Psoas muscle (tissue), 7 donors: ENCODE measurements at regions not wholly inside any gene's neighbourhood (a gene's known extent, or its start where the extent isn't known, plus 50 kb on each side); places are given as distances from the start of the nearest gene placed in this dataset.
A peak's percentile ranks its signal among the peaks of the same experiment; 100 is the strongest.

Source experiments
- ATAC-seq, 4 donors: fragments of 200-7000 bp; cut with Tn5 transposase; one replicate each; pipeline ENCODE4 v1.9.1; 2020; ENCODE audit warnings: moderate library complexity in 3 of 4, mild to moderate bottlenecking in 2 of 4
- DNase-seq, 2 donors: peaks; one replicate each; pipeline ENCODE4 v3.0.0-alpha.2; 2020
- H3K27ac ChIP-seq: fragments of 200-600 bp; one replicate; pipeline ENCODE4 v1.8.0; 2022
- H3K27me3 ChIP-seq, 3 donors: fragments of 200-600 bp in 1 of 3; one replicate each; pipeline versions ENCODE4 v1.6.1 to v1.8.0; 2013 to 2022; ENCODE audit warnings: low read length in 2 of 3, mild to moderate bottlenecking in 2 of 3, moderate library complexity in 1 of 3; ENCODE audit not compliant: insufficient read depth in 3 of 3
- H3K36me3 ChIP-seq, 2 donors: fragments of 200-600 bp in 1 of 2; one replicate each; pipeline versions ENCODE4 v1.6.1 to v1.8.0; 2013 to 2022; ENCODE audit warnings: low read depth in 1 of 2, mild to moderate bottlenecking in 1 of 2, moderate library complexity in 1 of 2; ENCODE audit not compliant: insufficient read depth in 1 of 2
- H3K4me1 ChIP-seq: fragments of 200-600 bp; one replicate; pipeline ENCODE4 v1.8.0; 2022
- H3K4me3 ChIP-seq: fragments of 200-600 bp; one replicate; pipeline ENCODE4 v1.8.0; 2022; ENCODE audit warnings: mild to moderate bottlenecking
- H3K9me3 ChIP-seq: fragments of 200-600 bp; one replicate; pipeline ENCODE4 v1.8.0; 2022
- WGBS, 3 donors: extraction: QIAGEN DNeasy Blood & Tissue Kit; methylation state at CpG; one replicate each; pipeline versions ENCODE4 v1.1.6 to v1.1.7; 2013; 5-methylcytosine and 5-hydroxymethylcytosine counted together
- intact Hi-C, 2 donors: fragments of 100-400 bp; cut with DNase I; formaldehyde crosslinking; loops; one replicate each; pipeline versions ENCODE4 v1.11.0 to v1.14.2; 2022
- TF ChIP-seq, protein P1 (sequence below): fragments of 200-600 bp; IDR thresholded peaks from one replicate; pipeline ENCODE4 v1.8.0; 2022; ENCODE audit warnings: antibody characterized with exemption
- donor health status: healthy with polysubstance abuse.
- donor health status: DM: no; HTN: no; CAD: no; lungs with moderate emphysema.
- donor health status: Bipolar disorder and iron deficiency.
- donor health status: healthy.
- donor health status: DM: yes; HTN: yes; CAD: no.
- donor health status: DM: no; HTN: no; CAD: no.
- donor health status: DM: yes; HTN: yes; CAD: no.

DNA sequence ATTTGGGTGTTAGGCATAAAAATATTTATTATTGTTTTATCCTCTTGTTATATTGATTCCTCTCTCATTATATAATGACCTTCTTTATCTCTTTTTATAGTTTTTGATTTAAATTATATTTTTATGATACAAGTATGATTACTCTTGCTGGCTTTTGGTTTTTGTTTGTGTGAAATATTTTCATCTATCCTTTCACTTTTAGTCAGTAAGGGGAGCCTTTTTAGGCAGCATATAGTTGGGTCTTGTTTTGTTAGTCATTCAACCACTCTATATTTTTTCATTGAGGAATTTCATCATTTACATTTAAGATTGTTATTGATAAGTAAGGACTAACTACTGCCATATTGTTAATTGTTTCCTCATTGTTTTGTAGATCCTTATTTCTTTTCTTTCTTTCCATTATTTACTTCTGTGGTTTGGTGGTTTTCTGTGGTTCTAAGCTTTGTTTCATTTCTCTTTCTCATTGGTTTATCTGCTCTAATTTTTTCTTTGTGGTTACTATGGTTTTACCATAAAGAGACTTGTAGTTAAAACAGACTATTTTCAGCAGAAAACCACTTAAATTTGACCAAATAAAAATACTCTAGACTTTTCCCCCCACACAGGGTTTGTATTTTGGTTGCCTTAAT lies 593.1 kb downstream of the NUF2 start:
- intact Hi-C loops, result no loop called here
- H3K4me1 ChIP-seq, result no peaks in the 10 kb centered on the region
- H3K9me3 ChIP-seq, result no peaks in the 10 kb centered on the region
- no peaks in the 10 kb centered on the region for H3K27me3 ChIP-seq
- no peak for ATAC-seq
- DNase-seq, result no peak
- no peak overlapping the region for H3K4me3 ChIP-seq
- H3K27ac ChIP-seq, result no peak overlapping the region
- TF ChIP-seq, protein P1, sequence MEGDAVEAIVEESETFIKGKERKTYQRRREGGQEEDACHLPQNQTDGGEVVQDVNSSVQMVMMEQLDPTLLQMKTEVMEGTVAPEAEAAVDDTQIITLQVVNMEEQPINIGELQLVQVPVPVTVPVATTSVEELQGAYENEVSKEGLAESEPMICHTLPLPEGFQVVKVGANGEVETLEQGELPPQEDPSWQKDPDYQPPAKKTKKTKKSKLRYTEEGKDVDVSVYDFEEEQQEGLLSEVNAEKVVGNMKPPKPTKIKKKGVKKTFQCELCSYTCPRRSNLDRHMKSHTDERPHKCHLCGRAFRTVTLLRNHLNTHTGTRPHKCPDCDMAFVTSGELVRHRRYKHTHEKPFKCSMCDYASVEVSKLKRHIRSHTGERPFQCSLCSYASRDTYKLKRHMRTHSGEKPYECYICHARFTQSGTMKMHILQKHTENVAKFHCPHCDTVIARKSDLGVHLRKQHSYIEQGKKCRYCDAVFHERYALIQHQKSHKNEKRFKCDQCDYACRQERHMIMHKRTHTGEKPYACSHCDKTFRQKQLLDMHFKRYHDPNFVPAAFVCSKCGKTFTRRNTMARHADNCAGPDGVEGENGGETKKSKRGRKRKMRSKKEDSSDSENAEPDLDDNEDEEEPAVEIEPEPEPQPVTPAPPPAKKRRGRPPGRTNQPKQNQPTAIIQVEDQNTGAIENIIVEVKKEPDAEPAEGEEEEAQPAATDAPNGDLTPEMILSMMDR, result no peak
- H3K36me3 ChIP-seq, result no peaks in the 10 kb centered on the region

DNA sequence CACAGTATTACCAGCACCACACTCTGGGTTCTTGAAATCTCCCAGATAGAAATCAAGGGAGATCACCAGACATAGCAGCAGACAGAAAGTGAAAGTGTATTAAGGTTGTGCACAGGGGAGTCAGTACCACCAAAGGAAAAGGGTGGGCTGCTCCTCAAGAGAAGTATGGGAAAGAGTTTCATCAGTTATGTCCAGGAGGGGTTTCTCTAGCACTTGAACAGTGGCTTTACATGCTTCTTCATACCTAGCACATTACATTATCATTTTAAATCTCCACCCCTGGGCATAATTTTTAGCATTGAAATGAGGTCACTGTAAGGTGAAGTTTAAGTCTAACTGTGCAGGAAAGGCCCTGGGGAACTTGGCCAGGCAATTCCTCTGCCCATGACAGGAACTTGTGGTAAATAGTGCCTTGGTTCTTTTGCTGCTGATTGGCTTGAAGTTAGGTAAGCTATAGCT lies 601.0 kb downstream of the NUF2 start:
- Histone ChIP-seq H3K27me3 (no peaks in the 10 kb centered on the region), H3K27ac (no peak overlapping the region), H3K4me3 (no peak overlapping the region), H3K9me3 (no peaks in the 10 kb centered on the region), H3K4me1 (no peaks in the 10 kb centered on the region), H3K36me3 (no peaks in the 10 kb centered on the region)
- DNase-seq, result no peak
- TF ChIP-seq, protein P1, result no peak
- intact Hi-C loops, result no loop called here
- peak in 1 of 4 donors; percentile 27 for ATAC-seq

DNA sequence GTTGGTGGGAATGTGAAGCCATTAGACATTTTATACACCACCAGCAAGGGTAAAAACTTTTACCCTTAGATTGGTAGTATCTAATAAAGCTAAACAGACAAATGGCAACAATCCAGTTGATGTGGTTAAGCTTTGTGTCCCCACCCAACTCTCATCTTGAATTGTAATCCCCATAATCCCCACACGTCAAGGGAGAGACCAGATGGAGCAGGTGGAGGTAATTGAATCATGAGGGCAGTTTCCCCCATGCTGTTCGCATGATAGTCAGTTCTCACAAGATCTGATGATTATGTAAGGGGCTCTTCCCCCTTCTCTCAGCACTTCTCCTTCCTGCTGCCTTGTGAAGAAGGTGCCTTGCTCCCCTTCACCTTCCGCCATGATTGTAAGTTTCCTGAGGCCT lies 602.3 kb downstream of the NUF2 start:
- Histone ChIP-seq H3K9me3 (no peaks in the 10 kb centered on the region), H3K27ac (no peak overlapping the region), H3K4me3 (no peak overlapping the region), H3K36me3 (no peaks in the 10 kb centered on the region), H3K27me3 (no peaks in the 10 kb centered on the region), H3K4me1 (no peaks in the 10 kb centered on the region)
- ATAC-seq (no peak), DNase-seq (no peak)
- intact Hi-C loops, result no loop called here
- TF ChIP-seq, protein P1, result no peak
- WGBS, 3 donors, result 60 to 68% (median 62%) methylated on average over 3 of the region's 3 CpGs

DNA sequence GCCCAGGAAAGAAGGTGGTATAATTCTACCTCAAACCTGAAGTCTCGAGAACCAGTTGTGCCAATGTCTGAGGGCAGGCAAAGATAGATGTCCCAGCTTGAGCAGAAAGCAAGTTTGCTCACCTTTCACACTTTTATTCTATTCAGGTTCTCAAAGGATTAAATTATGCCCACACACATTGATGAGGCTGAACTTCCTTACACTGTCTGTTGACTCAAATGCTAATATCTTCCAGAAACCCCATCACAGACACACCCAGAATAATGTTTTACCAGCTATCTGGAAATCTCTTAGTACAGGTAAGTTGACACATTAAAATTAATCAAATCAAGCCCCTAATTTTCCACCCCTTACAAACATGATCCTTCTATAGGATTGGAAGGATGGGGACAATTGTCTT lies 605.7 kb downstream of the NUF2 start:
- ATAC-seq, result no peak
- no peaks in the 10 kb centered on the region for H3K36me3 ChIP-seq
- WGBS, 3 donors, result 88 to 100% (median 94%) methylated on average over 1 of the region's 1 CpG
- H3K27me3 ChIP-seq, result no peaks in the 10 kb centered on the region
- no peaks in the 10 kb centered on the region for H3K4me1 ChIP-seq
- intact Hi-C loops, result no loop called here
- no peak overlapping the region for H3K4me3 ChIP-seq
- TF ChIP-seq, protein P1, result no peak
- no peaks in the 10 kb centered on the region for H3K9me3 ChIP-seq
- DNase-seq, result no peak
- H3K27ac ChIP-seq, result no peak overlapping the region

DNA sequence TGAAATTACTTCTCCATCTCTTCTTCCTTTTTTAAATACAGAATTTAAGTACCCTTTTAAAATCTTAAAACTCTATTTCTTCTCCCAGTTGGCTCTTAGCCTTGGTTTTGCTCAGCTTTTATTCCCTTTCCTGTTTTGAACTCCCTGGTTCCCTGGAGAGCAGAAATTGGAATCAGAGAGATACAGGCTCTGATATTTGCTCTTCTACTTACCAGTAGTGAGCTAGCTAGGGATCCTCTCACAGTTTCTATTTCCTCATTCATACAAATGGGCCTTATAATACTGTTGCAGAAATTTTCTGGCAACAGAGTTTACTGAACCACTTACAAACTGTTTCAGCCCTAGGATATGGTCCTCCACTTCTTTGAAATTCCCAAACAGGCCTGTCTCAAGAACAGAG lies 606.3 kb downstream of the NUF2 start:
- no peaks in the 10 kb centered on the region for H3K9me3 ChIP-seq
- ATAC-seq, result no peak
- TF ChIP-seq, protein P1, result no peak
- no peak overlapping the region for H3K4me3 ChIP-seq
- no peak overlapping the region for H3K27ac ChIP-seq
- H3K27me3 ChIP-seq, result no peaks in the 10 kb centered on the region
- H3K4me1 ChIP-seq, result no peaks in the 10 kb centered on the region
- intact Hi-C loops, result no loop called here
- DNase-seq, result no peak
- no peaks in the 10 kb centered on the region for H3K36me3 ChIP-seq
